Left ventricle myocardium inferior (tissue), 1 donor: ENCODE measurements at regions not wholly inside any gene's neighbourhood (a gene's known extent, or its start where the extent isn't known, plus 50 kb on each side); places are given as distances from the start of the nearest gene placed in this dataset.

Experiments used
- DNase-seq: peaks from one replicate; pipeline ENCODE4 v3.0.0-alpha.2; 2020
- H3K27ac ChIP-seq: fragments of 200-600 bp; replicated peaks from 2 replicates; pipeline ENCODE4 v1.8.0; 2021
- H3K27me3 ChIP-seq: fragments of 200-600 bp; 2 replicates; pipeline ENCODE4 v1.8.0; 2021; ENCODE audit warnings: low read depth
- H3K36me3 ChIP-seq: fragments of 200-600 bp; 2 replicates; pipeline ENCODE4 v1.8.0; 2021
- H3K4me1 ChIP-seq: fragments of 200-600 bp; 2 replicates; pipeline ENCODE4 v1.8.0; 2021
- H3K4me3 ChIP-seq: fragments of 200-600 bp; 2 replicates; pipeline ENCODE4 v1.8.0; 2021; ENCODE audit warnings: mild to moderate bottlenecking, moderate library complexity
- H3K9me3 ChIP-seq: fragments of 200-600 bp; replicated peaks from 2 replicates; pipeline ENCODE4 v1.8.0; 2021
- CTCF ChIP-seq: fragments of 200-600 bp; IDR thresholded peaks from 2 replicates; pipeline ENCODE4 v1.8.0; 2021; ENCODE audit warnings: antibody characterized with exemption, mild to moderate bottlenecking, borderline replicate concordance
- intact Hi-C: fragments of 100-400 bp; cut with micrococcal nuclease; formaldehyde crosslinking; loops from one replicate; pipeline ENCODE4 v1.11.0; 2022
- donor health status: DM: no; HTN: yes; CAD: no; lungs with severe emphysema.

GRCh38 chr4:46459308-46459707, 69.4 kb upstream of the GABRA2 start:
- no peak for TF ChIP-seq CTCF
- no peak for DNase-seq
- Histone ChIP-seq H3K27me3 (no peaks in the 10 kb centered on the region), H3K27ac (no peak overlapping the region), H3K36me3 (no peaks in the 10 kb centered on the region), H3K4me3 (no peak overlapping the region), H3K4me1 (no peaks in the 10 kb centered on the region), H3K9me3 (peaks cover 76% of the 10 kb centered on the region)
- intact Hi-C loops = no loop called here

DNA sequence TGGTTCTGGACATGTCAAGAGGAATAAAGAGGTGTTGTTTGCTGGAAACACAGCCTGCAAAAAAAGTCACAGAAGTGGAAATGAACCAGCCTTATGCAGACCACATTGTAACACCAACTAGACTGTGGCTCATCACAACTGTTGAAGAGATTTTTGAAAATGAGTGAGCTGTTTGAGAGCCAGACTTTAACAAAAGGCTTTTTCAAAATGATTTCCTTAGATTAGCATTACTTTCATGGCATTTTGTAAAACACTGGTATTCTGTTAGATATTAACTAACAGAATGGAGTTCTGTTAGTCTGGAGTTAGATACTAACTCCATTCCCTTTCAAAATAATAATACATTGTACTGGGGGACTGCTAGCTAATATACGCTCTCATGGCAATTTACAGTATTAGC, 60.6 kb upstream of the GABRA2 start:
- Histone ChIP-seq H3K27me3 (no peaks in the 10 kb centered on the region), H3K36me3 (no peaks in the 10 kb centered on the region), H3K4me1 (no peaks in the 10 kb centered on the region), H3K4me3 (no peak overlapping the region), H3K9me3 (peaks cover 13% of the 10 kb centered on the region), H3K27ac (no peak overlapping the region)
- intact Hi-C loops = no loop called here
- DNase-seq = no peak
- TF ChIP-seq CTCF = no peak

DNA sequence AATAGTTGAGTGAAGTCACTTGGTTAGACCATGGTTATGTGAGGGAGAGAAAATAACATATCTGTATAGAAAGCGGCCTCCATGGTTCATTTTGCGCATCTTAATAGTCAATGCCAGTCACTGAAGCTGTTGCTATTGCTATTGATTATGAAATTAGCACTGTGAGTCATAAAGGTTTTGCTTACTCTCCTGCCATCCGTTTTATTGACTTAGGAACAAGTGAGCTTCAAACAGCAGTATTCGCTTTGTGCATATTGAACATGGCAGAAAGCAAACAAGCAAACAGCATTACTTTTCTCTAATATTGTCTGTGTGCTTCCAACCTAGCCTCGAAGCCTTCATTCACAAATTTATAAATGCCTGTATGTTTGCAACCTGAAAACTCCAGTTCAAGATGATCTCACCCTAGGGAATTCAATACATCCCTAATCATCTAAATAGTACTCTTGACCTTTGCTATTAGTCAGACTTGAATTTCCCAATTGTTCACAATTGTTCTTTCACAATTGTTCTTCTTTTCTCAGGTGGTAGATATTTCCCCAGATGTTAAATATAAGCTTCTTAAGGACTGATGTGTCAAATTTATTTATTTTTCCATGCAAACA, 55.9 kb upstream of the GABRA2 start:
- Histone ChIP-seq H3K4me1 (no peaks in the 10 kb centered on the region), H3K9me3 (peaks cover 2% of the 10 kb centered on the region), H3K4me3 (no peak overlapping the region), H3K36me3 (no peaks in the 10 kb centered on the region), H3K27ac (no peak overlapping the region), H3K27me3 (no peaks in the 10 kb centered on the region)
- TF ChIP-seq CTCF = no peak
- intact Hi-C loops = no loop called here
- DNase-seq = no peak

DNA sequence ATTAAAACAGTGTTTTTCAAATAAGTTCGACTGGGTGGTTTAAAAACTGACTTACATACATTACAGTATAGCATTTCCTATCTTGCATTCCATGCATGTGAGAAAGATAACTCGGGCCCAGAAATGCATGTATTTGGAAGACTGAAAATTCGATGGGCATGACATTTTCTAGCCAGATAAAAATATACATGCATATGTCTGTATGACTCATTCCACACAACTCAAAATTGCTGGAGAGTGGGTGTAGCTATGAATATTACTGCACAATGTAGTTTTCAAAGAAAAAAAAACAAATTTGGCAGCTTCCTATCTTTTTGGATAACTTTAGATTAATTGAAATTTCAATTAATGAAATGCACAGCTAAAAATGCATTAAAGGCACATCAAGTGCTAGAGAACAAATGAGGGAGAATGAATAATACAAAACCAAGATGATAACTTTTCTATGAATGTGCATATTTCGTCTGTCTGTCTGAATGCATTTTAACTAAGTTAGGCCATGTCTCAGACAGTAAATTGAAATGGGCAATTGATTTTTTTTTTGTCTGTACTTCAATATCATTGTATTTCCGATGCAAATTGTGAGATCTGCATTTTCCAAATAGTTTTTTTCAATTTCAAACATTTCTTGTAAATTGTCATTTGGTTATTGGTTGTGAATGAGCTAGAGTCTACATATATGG, 54.5 kb upstream of the GABRA2 start:
- Histone ChIP-seq H3K9me3 (peaks cover 13% of the 10 kb centered on the region), H3K27ac (no peak overlapping the region), H3K4me1 (no peaks in the 10 kb centered on the region), H3K4me3 (no peak overlapping the region), H3K27me3 (no peaks in the 10 kb centered on the region), H3K36me3 (no peaks in the 10 kb centered on the region)
- intact Hi-C loops = no loop called here
- TF ChIP-seq CTCF = no peak
- no peak for DNase-seq

DNA sequence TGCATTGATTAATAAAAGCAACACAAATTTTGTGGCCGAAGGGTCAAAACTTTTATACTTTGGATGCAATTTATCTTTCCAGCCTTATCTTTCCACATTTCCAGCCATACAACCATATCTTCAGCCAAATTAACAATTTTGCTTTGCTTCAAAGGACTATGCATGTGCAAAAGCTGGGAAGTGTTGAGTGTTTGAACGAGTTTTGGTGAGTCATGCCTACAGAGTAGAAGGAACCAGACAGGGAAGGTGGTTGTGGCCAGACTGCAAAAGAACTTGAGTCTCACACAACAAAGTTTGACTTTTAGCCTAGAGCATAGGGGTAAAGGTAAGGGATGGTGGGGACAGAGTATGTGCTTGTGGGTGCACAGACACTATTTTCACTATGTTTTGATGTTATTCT, 53.0 kb upstream of the GABRA2 start:
- no peak overlapping the region for H3K27ac ChIP-seq
- no peak for TF ChIP-seq CTCF
- no peak for DNase-seq
- H3K4me1 ChIP-seq = no peaks in the 10 kb centered on the region
- intact Hi-C loops = no loop called here
- no peaks in the 10 kb centered on the region for H3K27me3 ChIP-seq
- peaks cover 27% of the 10 kb centered on the region for H3K9me3 ChIP-seq
- no peaks in the 10 kb centered on the region for H3K36me3 ChIP-seq
- no peak overlapping the region for H3K4me3 ChIP-seq
